HCT116 (cell line): ENCODE measurements at regions not wholly inside any gene's neighbourhood (a gene's known extent, or its start where the extent isn't known, plus 50 kb on each side); places are given as distances from the start of the nearest gene placed in this dataset.

Source experiments
- ATAC-seq: fragments of 200-7000 bp; cut with Tn5 transposase; 2 replicates; pipeline ENCODE4 v1.9.1; 2020; ENCODE audit warnings: mild to moderate bottlenecking, moderate library complexity
- BruUV-seq: library from RNA; stranded (reverse); fragments of 400-500 nt; replicated peaks from 2 replicates; lab custom pipeline; 2021; lab: Mats Ljungman, UMichigan
- CTCF ChIA-PET: fragments of 300-600 bp; sonication (Branson Sonifier 250); formaldehyde crosslinking; loops from one replicate; lab custom pipeline; 2021; ENCODE audit warnings: antibody characterized with exemption; lab: Charles Lee
- POLR2A ChIA-PET: fragments of 300-600, 350-600 bp; sonication (Branson Sonifier 250); formaldehyde crosslinking; loops from one replicate; lab custom pipeline; 2021; ENCODE audit warnings: antibody characterized with exemption; lab: Charles Lee
- RAD21 ChIA-PET, 2 experiments: fragments of 300-600 bp; sonication (Branson Sonifier 250); formaldehyde crosslinking; loops; one replicate each; lab custom pipeline; 2023; ENCODE audit warnings: low total read pairs in 2 of 2; ENCODE audit not compliant: uncharacterized antibody in 2 of 2, unreplicated experiment in 2 of 2, low non-redundant PET in 1 of 2; lab: Charles Lee
- DNase-seq: peaks from one replicate; pipeline ENCODE4 v3.0.0-alpha.2; 2010; ENCODE audit warnings: low read depth, low spot score
- H2AFZ ChIP-seq: fragments of 200-600 bp; shearing (Covaris generic), sonication (generic); 2 replicates; pipeline ENCODE4 v1.6.1; 2017; ENCODE audit warnings: low read depth, mixed run types, mixed read lengths, antibody characterized with exemption, low read length; ENCODE audit not compliant: poor library complexity, severe bottlenecking
- H3K27ac ChIP-seq: 2 replicates; pipeline ENCODE4 v1.5.1; 2012; ENCODE audit warnings: low read depth, low read length
- H3K27me3 ChIP-seq: fragments of 200-600 bp; sonication (generic); 2 replicates; pipeline ENCODE4 v1.6.1; 2016; ENCODE audit warnings: mixed run types, low read length, mixed read lengths; ENCODE audit not compliant: insufficient read depth
- H3K36me3 ChIP-seq, 2 experiments: fragments of 200-500 bp in 1 of 2; fragments of 200-600 bp in 1 of 2; sonication (Bioruptor generic) in 1 of 2; sonication (generic) in 1 of 2; 2 replicates each; pipeline versions ENCODE4 v1.5.1 to v1.6.1; 2014 to 2016; ENCODE audit warnings: low read length in 2 of 2, inconsistent platforms in 1 of 2, mixed read lengths in 1 of 2, mixed run types in 1 of 2; ENCODE audit not compliant: insufficient read depth in 2 of 2, control insufficient read depth in 1 of 2
- H3K4me1 ChIP-seq, 2 experiments: fragments of 200-600 bp in 1 of 2; sonication (generic) in 1 of 2; 2 replicates each; pipeline versions ENCODE4 v1.5.1 to v1.6.1; 2012 to 2017; ENCODE audit warnings: low read length in 2 of 2, inconsistent platforms in 1 of 2, mild to moderate bottlenecking in 1 of 2, mixed read lengths in 1 of 2, mixed run types in 1 of 2, moderate library complexity in 1 of 2; ENCODE audit not compliant: insufficient read depth in 2 of 2, control insufficient read depth in 1 of 2
- H3K4me2 ChIP-seq: fragments of 200-600 bp; sonication (generic); 2 replicates; pipeline ENCODE4 v1.6.1; 2017; ENCODE audit warnings: mixed run types, low read length, mixed read lengths
- H3K4me3 ChIP-seq, 2 experiments: fragments of 200-600 bp in 1 of 2; sonication (generic) in 1 of 2; replicated peaks in 1 of 2; 2 replicates each; pipeline ENCODE4 v1.5.1; 2011 to 2016; ENCODE audit warnings: low read length in 2 of 2, control low read depth in 1 of 2, low read depth in 1 of 2, mild to moderate bottlenecking in 1 of 2, mixed read lengths in 1 of 2, mixed run types in 1 of 2
- H3K79me2 ChIP-seq: fragments of 200-600 bp; sonication (generic); 2 replicates; pipeline ENCODE4 v1.6.1; 2017; ENCODE audit warnings: mild to moderate bottlenecking, mixed run types, low read length, moderate library complexity, mixed read lengths; ENCODE audit not compliant: insufficient read depth
- H3K9ac ChIP-seq: fragments of 200-600 bp; sonication (generic); 2 replicates; pipeline ENCODE4 v1.6.1; 2016; ENCODE audit warnings: low read length, mixed read lengths
- H3K9me2 ChIP-seq: fragments of 200-600 bp; sonication (generic), shearing (Covaris generic); 2 replicates; pipeline ENCODE4 v1.6.1; 2017; ENCODE audit warnings: mixed run types, mild to moderate bottlenecking, moderate library complexity; ENCODE audit not compliant: insufficient read depth
- H3K9me3 ChIP-seq, 2 experiments: fragments of 200-500 bp in 1 of 2; fragments of 200-600 bp in 1 of 2; sonication (Bioruptor generic) in 1 of 2; sonication (generic) in 1 of 2; 2 replicates each; pipeline ENCODE4 v1.6.1; 2014 to 2017; ENCODE audit warnings: low read length in 2 of 2, mixed read lengths in 2 of 2, inconsistent platforms in 1 of 2, low read depth in 1 of 2, mild to moderate bottlenecking in 1 of 2, mixed run types in 1 of 2, moderate library complexity in 1 of 2; ENCODE audit not compliant: control insufficient read depth in 1 of 2, insufficient read depth in 1 of 2
- H4K20me1 ChIP-seq: fragments of 200-600 bp; sonication (generic), shearing (Covaris generic); 2 replicates; pipeline ENCODE4 v1.6.1; 2017; ENCODE audit warnings: mixed run types, mild to moderate bottlenecking, moderate library complexity; ENCODE audit not compliant: insufficient read depth
- CBX3 ChIP-seq: IDR thresholded peaks from 2 replicates; pipeline ENCODE4 v1.6.1; 2012; ENCODE audit warnings: low read depth
- CEBPB ChIP-seq: IDR thresholded peaks from 2 replicates; pipeline ENCODE4 v1.6.1; 2012; ENCODE audit warnings: low read depth
- EGR1 ChIP-seq: IDR thresholded peaks from 2 replicates; pipeline ENCODE4 v1.6.1; 2012; ENCODE audit warnings: low read depth
- EZH2phosphoT487 ChIP-seq: fragments of 200-600 bp; IDR thresholded peaks from 2 replicates; pipeline ENCODE4 v1.6.1; 2018; ENCODE audit warnings: antibody characterized with exemption, borderline replicate concordance
- MAX ChIP-seq: IDR thresholded peaks from 2 replicates; pipeline ENCODE4 v1.6.1; 2012
- SRF ChIP-seq: IDR thresholded peaks from 2 replicates; pipeline ENCODE4 v1.6.1; 2012; ENCODE audit warnings: low read depth
- YY1 ChIP-seq: IDR thresholded peaks from 2 replicates; pipeline ENCODE4 v1.6.1; 2011; ENCODE audit warnings: low read length, low read depth, moderate library complexity, mild to moderate bottlenecking; ENCODE audit not compliant: insufficient replicate concordance; ENCODE audit errors: extremely low read depth
- ZBTB33 ChIP-seq: IDR thresholded peaks from 2 replicates; pipeline ENCODE4 v1.6.1; 2011; ENCODE audit warnings: mild to moderate bottlenecking, low read length, moderate library complexity; ENCODE audit not compliant: insufficient replicate concordance; ENCODE audit errors: extremely low read depth
- ZNF274 ChIP-seq: fragments of 200-500 bp; sonication (Bioruptor generic); IDR thresholded peaks from 2 replicates; pipeline ENCODE4 v1.6.1; 2014; ENCODE audit warnings: mild to moderate bottlenecking, low read depth, low read length, inconsistent platforms
- intact Hi-C: fragments of 100-400 bp; cut with micrococcal nuclease; formaldehyde crosslinking; loops from 2 replicates; pipeline ENCODE4 v1.10.0; 2022
- TF ChIP-seq, protein P1 (sequence below): IDR thresholded peaks from 2 replicates; pipeline ENCODE4 v1.6.1; 2012

DNA sequence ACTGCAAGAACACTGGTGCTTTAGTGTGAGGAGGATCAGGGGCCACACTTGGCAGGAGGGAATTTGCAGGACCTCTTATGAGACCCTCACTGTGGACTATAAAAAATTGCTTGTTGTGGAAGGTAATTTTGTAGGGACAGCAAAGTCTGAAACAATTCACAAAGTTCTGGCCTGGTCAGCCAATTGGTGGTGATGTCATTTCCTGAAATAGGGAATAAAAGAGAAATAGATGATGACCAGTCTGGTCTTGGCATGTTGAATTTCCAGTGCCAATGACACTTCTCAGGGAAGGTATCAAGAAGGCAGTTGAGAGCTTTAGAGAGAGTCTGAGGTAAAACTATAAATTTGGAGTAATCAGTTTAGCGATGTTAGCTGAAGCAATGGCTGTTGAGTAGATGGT, 129.3 kb upstream of the LMNTD1 start:
- TF ChIP-seq CEBPB (no peak), SRF (no peak), ZNF274 (no peak), EZH2phosphoT487 (no peak), YY1 (no peak), MAX (no peak), CBX3 (no peak), EGR1 (no peak), ZBTB33 (no peak)
- TF ChIP-seq, protein P1, sequence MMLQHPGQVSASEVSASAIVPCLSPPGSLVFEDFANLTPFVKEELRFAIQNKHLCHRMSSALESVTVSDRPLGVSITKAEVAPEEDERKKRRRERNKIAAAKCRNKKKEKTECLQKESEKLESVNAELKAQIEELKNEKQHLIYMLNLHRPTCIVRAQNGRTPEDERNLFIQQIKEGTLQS: no peak
- ChIA-PET CTCF (no interaction called here), RAD21 (no interaction called here), POLR2A (no interaction called here)
- no peaks in the 10 kb centered on the region for H4K20me1 ChIP-seq
- no TSS peak for BruUV-seq
- no peaks in the 10 kb centered on the region for H3K36me3 ChIP-seq
- H3K27me3 ChIP-seq: no peaks in the 10 kb centered on the region
- intact Hi-C loops: no loop called here
- DNase-seq (no peak), ATAC-seq (no peak)
- H3K79me2 ChIP-seq: no peaks in the 10 kb centered on the region
- H3K4me2 ChIP-seq: no peak overlapping the region
- no peak overlapping the region for H3K9ac ChIP-seq
- no peak overlapping the region for H3K27ac ChIP-seq
- no peaks in the 10 kb centered on the region for H3K9me2 ChIP-seq
- no peak overlapping the region for H2AFZ ChIP-seq
- H3K4me1 ChIP-seq: no peaks in the 10 kb centered on the region
- H3K9me3 ChIP-seq: no peaks in the 10 kb centered on the region
- H3K4me3 ChIP-seq: no peak overlapping the region
